Natural killer cell treated with Interleukin-12 subunit alpha and Interleukin-12 subunit beta and Interleukin-15 and Interleukin-18, amount 100 ng/mL, for 72 hours (primary cell): ENCODE measurements at regions not wholly inside any gene's neighbourhood (a gene's known extent, or its start where the extent isn't known, plus 50 kb on each side); places are given as distances from the start of the nearest gene placed in this dataset.

Experiments
- ATAC-seq, 2 donors: fragments of 150-1000 bp; cut with Tn5 transposase in 1 of 2; sonication (Bioruptor Pico), chemical (Tn5 transposase) in 1 of 2; 2 replicates each; pipeline ENCODE4 v1.10.0; 2021
- DNase-seq: peaks from one replicate; pipeline ENCODE4 v3.0.0; 2022; ENCODE audit warnings: low spot score
- H3K27ac Mint-ChIP-seq, 2 donors: 1 replicate in 1 of 2; 2 replicates in 1 of 2; pipeline ENCODE4 v1.8.0; 2022; ENCODE audit warnings: mixed read lengths in 2 of 2, mild to moderate bottlenecking in 1 of 2, moderate library complexity in 1 of 2
- H3K27me3 Mint-ChIP-seq, 2 donors: 1 replicate in 1 of 2; 2 replicates in 1 of 2; pipeline ENCODE4 v1.8.0; 2022; ENCODE audit warnings: mixed read lengths in 2 of 2
- H3K36me3 Mint-ChIP-seq: one replicate; pipeline ENCODE4 v1.8.0; 2022; ENCODE audit warnings: mixed read lengths
- H3K4me1 Mint-ChIP-seq, 2 donors: 1 replicate in 1 of 2; 2 replicates in 1 of 2; pipeline ENCODE4 v1.8.0; 2022; ENCODE audit warnings: low read depth in 2 of 2, mixed read lengths in 2 of 2, mild to moderate bottlenecking in 1 of 2
- H3K4me3 Mint-ChIP-seq: one replicate; pipeline ENCODE4 v1.8.0; 2022; ENCODE audit warnings: mixed read lengths
- H3K9me3 Mint-ChIP-seq: 2 replicates; pipeline ENCODE4 v1.8.0; 2022; ENCODE audit warnings: mixed read lengths

- H3K4me1 Mint-ChIP-seq = no peaks in the 10 kb centered on the region
- DNase-seq (no peak), ATAC-seq (no peak)
- no peak overlapping the region for H3K4me3 Mint-ChIP-seq
- H3K36me3 Mint-ChIP-seq = no peaks in the 10 kb centered on the region
- no peak overlapping the region for H3K27ac Mint-ChIP-seq
- H3K27me3 Mint-ChIP-seq = no peaks in the 10 kb centered on the region
- peaks cover 24% of the 10 kb centered on the region for H3K9me3 Mint-ChIP-seq
Measured at GRCh38 chr2:150889141-150889540, 372.5 kb downstream of the RBM43 start.

- Mint-ChIP-seq H3K4me1 (no peaks in the 10 kb centered on the region), H3K27ac (no peak overlapping the region), H3K36me3 (no peaks in the 10 kb centered on the region), H3K27me3 (no peaks in the 10 kb centered on the region), H3K4me3 (no peak overlapping the region), H3K9me3 (peaks cover 19% of the 10 kb centered on the region)
- ATAC-seq (no peak), DNase-seq (no peak)
Measured at GRCh38 chr2:150888337-150888736, 373.3 kb downstream of the RBM43 start.

- Mint-ChIP-seq H3K27me3 (no peaks in the 10 kb centered on the region), H3K9me3 (peaks cover 16% of the 10 kb centered on the region), H3K27ac (no peak overlapping the region), H3K36me3 (no peaks in the 10 kb centered on the region), H3K4me3 (no peak overlapping the region), H3K4me1 (no peaks in the 10 kb centered on the region)
- no peak for DNase-seq
- no peak for ATAC-seq
Measured at GRCh38 chr2:150887926-150888325, 373.7 kb downstream of the RBM43 start.

GRCh38 chr2:150885774-150886386, 375.8 kb downstream of the RBM43 start:
- DNase-seq = no peak
- Mint-ChIP-seq H3K9me3 (peaks cover 12% of the 10 kb centered on the region), H3K4me3 (no peak overlapping the region), H3K4me1 (no peaks in the 10 kb centered on the region), H3K27me3 (no peaks in the 10 kb centered on the region), H3K27ac (no peak overlapping the region), H3K36me3 (no peaks in the 10 kb centered on the region)
- ATAC-seq = no peak

- no peak overlapping the region for H3K27ac Mint-ChIP-seq
- no peak for ATAC-seq
- H3K9me3 Mint-ChIP-seq = peaks cover 12% of the 10 kb centered on the region
- no peak overlapping the region for H3K4me3 Mint-ChIP-seq
- no peaks in the 10 kb centered on the region for H3K27me3 Mint-ChIP-seq
- no peaks in the 10 kb centered on the region for H3K36me3 Mint-ChIP-seq
- no peak for DNase-seq
- no peaks in the 10 kb centered on the region for H3K4me1 Mint-ChIP-seq
Measured at GRCh38 chr2:150885236-150885635, 376.4 kb downstream of the RBM43 start.

GRCh38 chr2:150883613-150883895, 378.1 kb downstream of the RBM43 start:
- H3K4me3 Mint-ChIP-seq = no peak overlapping the region
- no peaks in the 10 kb centered on the region for H3K4me1 Mint-ChIP-seq
- no peaks in the 10 kb centered on the region for H3K27me3 Mint-ChIP-seq
- DNase-seq (no peak), ATAC-seq (no peak)
- H3K36me3 Mint-ChIP-seq = no peaks in the 10 kb centered on the region
- H3K27ac Mint-ChIP-seq = no peak overlapping the region
- H3K9me3 Mint-ChIP-seq = peaks cover 8% of the 10 kb centered on the region

GRCh38 chr2:150882751-150883612, 378.7 kb downstream of the RBM43 start:
- no peak for ATAC-seq
- no peaks in the 10 kb centered on the region for H3K36me3 Mint-ChIP-seq
- H3K4me1 Mint-ChIP-seq = no peaks in the 10 kb centered on the region
- no peak overlapping the region for H3K27ac Mint-ChIP-seq
- H3K27me3 Mint-ChIP-seq = no peaks in the 10 kb centered on the region
- no peak overlapping the region for H3K4me3 Mint-ChIP-seq
- peaks cover 8% of the 10 kb centered on the region for H3K9me3 Mint-ChIP-seq
- no peak for DNase-seq

- no peak overlapping the region for H3K4me3 Mint-ChIP-seq
- H3K36me3 Mint-ChIP-seq = no peaks in the 10 kb centered on the region
- no peak for DNase-seq
- H3K9me3 Mint-ChIP-seq = peaks cover 8% of the 10 kb centered on the region
- no peak overlapping the region for H3K27ac Mint-ChIP-seq
- no peak for ATAC-seq
- no peaks in the 10 kb centered on the region for H3K4me1 Mint-ChIP-seq
- H3K27me3 Mint-ChIP-seq = no peaks in the 10 kb centered on the region
Measured at GRCh38 chr2:150880986-150881385, 380.7 kb downstream of the RBM43 start.

GRCh38 chr2:150878356-150878755, 383.3 kb downstream of the RBM43 start:
- no peak for DNase-seq
- Mint-ChIP-seq H3K4me3 (no peak overlapping the region), H3K4me1 (no peaks in the 10 kb centered on the region), H3K36me3 (no peaks in the 10 kb centered on the region), H3K27ac (no peak overlapping the region), H3K9me3 (no peaks in the 10 kb centered on the region), H3K27me3 (no peaks in the 10 kb centered on the region)
- ATAC-seq = no peak

- no peaks in the 10 kb centered on the region for H3K27me3 Mint-ChIP-seq
- no peaks in the 10 kb centered on the region for H3K9me3 Mint-ChIP-seq
- no peak for ATAC-seq
Measured at GRCh38 chr2:150876251-150876950, 385.3 kb downstream of the RBM43 start.

GRCh38 chr2:150873396-150873772, 385.9 kb upstream of the RND3 start:
- Mint-ChIP-seq H3K36me3 (no peaks in the 10 kb centered on the region), H3K27ac (no peak overlapping the region), H3K9me3 (peaks cover 4% of the 10 kb centered on the region), H3K27me3 (no peaks in the 10 kb centered on the region), H3K4me3 (no peak overlapping the region), H3K4me1 (no peaks in the 10 kb centered on the region)
- DNase-seq (no peak), ATAC-seq (no peak)

More at GRCh38 chr2:150876251-150876950, 385.3 kb downstream of the RBM43 start:
- no peak for DNase-seq
- Mint-ChIP-seq H3K4me1 (no peaks in the 10 kb centered on the region), H3K4me3 (no peak overlapping the region), H3K36me3 (no peaks in the 10 kb centered on the region), H3K27ac (no peak overlapping the region)

- DNase-seq (no peak), ATAC-seq (no peak)
- no peaks in the 10 kb centered on the region for H3K36me3 Mint-ChIP-seq
- peaks cover 4% of the 10 kb centered on the region for H3K9me3 Mint-ChIP-seq
- H3K4me1 Mint-ChIP-seq = no peaks in the 10 kb centered on the region
- H3K27me3 Mint-ChIP-seq = no peaks in the 10 kb centered on the region
- no peak overlapping the region for H3K27ac Mint-ChIP-seq
- H3K4me3 Mint-ChIP-seq = no peak overlapping the region
Measured at GRCh38 chr2:150872756-150873395, 385.4 kb upstream of the RND3 start.

- Mint-ChIP-seq H3K4me1 (no peaks in the 10 kb centered on the region), H3K27me3 (no peaks in the 10 kb centered on the region), H3K4me3 (no peak overlapping the region), H3K36me3 (no peaks in the 10 kb centered on the region), H3K9me3 (peaks cover 15% of the 10 kb centered on the region), H3K27ac (no peak overlapping the region)
- DNase-seq = no peak
- ATAC-seq = no peak
Measured at GRCh38 chr2:150866431-150866830, 379.0 kb upstream of the RND3 start.

GRCh38 chr2:150863691-150864090, 376.2 kb upstream of the RND3 start:
- DNase-seq (no peak), ATAC-seq (no peak)
- H3K36me3 Mint-ChIP-seq = no peaks in the 10 kb centered on the region
- no peaks in the 10 kb centered on the region for H3K4me1 Mint-ChIP-seq
- peaks cover 11% of the 10 kb centered on the region for H3K9me3 Mint-ChIP-seq
- no peaks in the 10 kb centered on the region for H3K27me3 Mint-ChIP-seq
- H3K27ac Mint-ChIP-seq = no peak overlapping the region
- H3K4me3 Mint-ChIP-seq = no peak overlapping the region
